Testis (tissue), 2 donors: ENCODE measurements at regions not wholly inside any gene's neighbourhood (a gene's known extent, or its start where the extent isn't known, plus 50 kb on each side); places are given as distances from the start of the nearest gene placed in this dataset.

ENCODE experiments used
- DNase-seq: peaks from one replicate; pipeline ENCODE4 v3.0.0-alpha.2; 2019
- H3K27ac ChIP-seq, 2 donors: fragments of 200-600 bp; sonication (generic); one replicate each; pipeline ENCODE4 v1.5.1; 2019
- H3K27me3 ChIP-seq: fragments of 200-600 bp; sonication (generic); one replicate; pipeline ENCODE4 v1.5.1; 2019
- H3K36me3 ChIP-seq: fragments of 200-600 bp; sonication (generic); one replicate; pipeline ENCODE4 v1.5.1; 2017; ENCODE audit warnings: low read depth; ENCODE audit errors: missing control alignments
- H3K4me1 ChIP-seq: fragments of 200-600 bp; sonication (generic); one replicate; pipeline ENCODE4 v1.5.1; 2019
- H3K4me3 ChIP-seq, 2 donors: fragments of 200-600 bp; sonication (generic); one replicate each; pipeline ENCODE4 v1.5.1; 2017 to 2019
- H3K9me3 ChIP-seq: fragments of 200-600 bp; sonication (generic); one replicate; pipeline ENCODE4 v1.5.1; 2017
- CTCF ChIP-seq, 3 experiments: fragments of 450-650 bp in 2 of 3; fragments of 200-600 bp in 1 of 3; sonication (generic) in 1 of 3; IDR thresholded peaks; one replicate each; pipeline ENCODE4 v1.5.1; 2016 to 2019; ENCODE audit warnings: antibody characterized with exemption in 3 of 3, mild to moderate bottlenecking in 2 of 3, moderate library complexity in 1 of 3
- POLR2A ChIP-seq: fragments of 450-650 bp; IDR thresholded peaks from one replicate; pipeline ENCODE4 v1.6.1; 2017; ENCODE audit warnings: antibody characterized with exemption, mild to moderate bottlenecking, moderate library complexity
- WGBS, 2 donors: methylation state at CpG; one replicate each; pipeline ENCODE4 v1.1.5; 2018; 5-methylcytosine and 5-hydroxymethylcytosine counted together
- intact Hi-C: fragments of 100-400 bp; cut with DNase I; formaldehyde crosslinking; loops from one replicate; pipeline ENCODE4 v1.15.1; 2023; ENCODE audit warnings: low total_unique reads

GRCh38 chr10:131015271-131015670, 296.2 kb downstream of the TCERG1L start:
- TF ChIP-seq CTCF (IDR thresholded peaks at IDR 0.05) (no peak), POLR2A (no peak)
- Histone ChIP-seq H3K27me3 (no peaks in the 10 kb centered on the region), H3K4me1 (peaks cover 4% of the 10 kb centered on the region), H3K4me3 (no peak overlapping the region), H3K9me3 (no peaks in the 10 kb centered on the region), H3K27ac (no peak overlapping the region), H3K36me3 (no peaks in the 10 kb centered on the region)
- DNase-seq, result no peak
- intact Hi-C loops, result no loop called here
- 90% methylated on average over 9 of the region's 9 CpGs for WGBS, 2 donors

GRCh38 chr10:131016556-131016955, 295.0 kb downstream of the TCERG1L start:
- Histone ChIP-seq H3K4me3 (no peak overlapping the region), H3K4me1 (peaks cover 4% of the 10 kb centered on the region), H3K27ac (no peak overlapping the region), H3K36me3 (no peaks in the 10 kb centered on the region), H3K9me3 (no peaks in the 10 kb centered on the region), H3K27me3 (no peaks in the 10 kb centered on the region)
- TF ChIP-seq CTCF (IDR thresholded peaks at IDR 0.05) (no peak), POLR2A (no peak)
- 93 to 94% methylated on average over 7 of the region's 7 CpGs for WGBS, 2 donors
- DNase-seq, result no peak
- intact Hi-C loops, result no loop called here

- H3K36me3 ChIP-seq, result no peaks in the 10 kb centered on the region
- H3K4me3 ChIP-seq, result no peak overlapping the region
- H3K27ac ChIP-seq, result no peak overlapping the region
- WGBS, 2 donors, result 93 to 94% methylated on average over 9 of the region's 9 CpGs
- H3K27me3 ChIP-seq, result no peaks in the 10 kb centered on the region
- intact Hi-C loops, result no loop called here
- peaks cover 4% of the 10 kb centered on the region for H3K4me1 ChIP-seq
- no peak for DNase-seq
- TF ChIP-seq POLR2A (no peak), CTCF (IDR thresholded peaks at IDR 0.05) (no peak)
- H3K9me3 ChIP-seq, result no peaks in the 10 kb centered on the region
Measured at GRCh38 chr10:131017566-131018285, 293.8 kb downstream of the TCERG1L start.

GRCh38 chr10:131018886-131019500, 292.5 kb downstream of the TCERG1L start:
- intact Hi-C loops, result no loop called here
- no peaks in the 10 kb centered on the region for H3K27me3 ChIP-seq
- no peak overlapping the region for H3K4me3 ChIP-seq
- DNase-seq, result no peak
- no peak overlapping the region for H3K27ac ChIP-seq
- 59 to 62% methylated on average over 14 of the region's 14 CpGs for WGBS, 2 donors
- no peaks in the 10 kb centered on the region for H3K9me3 ChIP-seq
- TF ChIP-seq CTCF (IDR thresholded peaks at IDR 0.05), result no peak
- no peak for TF ChIP-seq POLR2A
- no peaks in the 10 kb centered on the region for H3K36me3 ChIP-seq
- H3K4me1 ChIP-seq, result peaks cover 4% of the 10 kb centered on the region

- intact Hi-C loops, result no loop called here
- H3K36me3 ChIP-seq, result no peaks in the 10 kb centered on the region
- no peak overlapping the region for H3K4me3 ChIP-seq
- H3K27me3 ChIP-seq, result no peaks in the 10 kb centered on the region
- WGBS, 2 donors, result 80 to 91% methylated on average over 5 to 11 of the region's 11 CpGs
- no peak for TF ChIP-seq CTCF (IDR thresholded peaks at IDR 0.05)
- no peak for TF ChIP-seq POLR2A
- peaks cover 4% of the 10 kb centered on the region for H3K4me1 ChIP-seq
- DNase-seq, result no peak
- no peak overlapping the region for H3K27ac ChIP-seq
- no peaks in the 10 kb centered on the region for H3K9me3 ChIP-seq
Measured at GRCh38 chr10:131019696-131020095, 291.8 kb downstream of the TCERG1L start.
